Keratinocyte (primary cell): ENCODE measurements at regions not wholly inside any gene's neighbourhood (a gene's known extent, or its start where the extent isn't known, plus 50 kb on each side); places are given as distances from the start of the nearest gene placed in this dataset.

Experiments used
- EZH2 ChIP-seq: IDR thresholded peaks from one replicate; pipeline ENCODE4 v1.6.1; 2012; ENCODE audit warnings: inconsistent platforms, mild to moderate bottlenecking, low read length, moderate library complexity
- TF ChIP-seq, protein P1 (sequence below), 3 experiments: IDR thresholded peaks in 1 of 3; conservative IDR thresholded peaks in 1 of 3; optimal IDR thresholded peaks in 1 of 3; 2 replicates in 2 of 3; 3 replicates in 1 of 3; pipeline versions ENCODE3 to v1.5.1; 2011; ENCODE audit warnings: low read length in 3 of 3, mild to moderate bottlenecking in 3 of 3, moderate library complexity in 2 of 3, control low read depth in 1 of 3, inconsistent platforms in 1 of 3; ENCODE audit not compliant: insufficient read depth in 2 of 3; ENCODE audit errors: extremely low read depth in 1 of 3

DNA sequence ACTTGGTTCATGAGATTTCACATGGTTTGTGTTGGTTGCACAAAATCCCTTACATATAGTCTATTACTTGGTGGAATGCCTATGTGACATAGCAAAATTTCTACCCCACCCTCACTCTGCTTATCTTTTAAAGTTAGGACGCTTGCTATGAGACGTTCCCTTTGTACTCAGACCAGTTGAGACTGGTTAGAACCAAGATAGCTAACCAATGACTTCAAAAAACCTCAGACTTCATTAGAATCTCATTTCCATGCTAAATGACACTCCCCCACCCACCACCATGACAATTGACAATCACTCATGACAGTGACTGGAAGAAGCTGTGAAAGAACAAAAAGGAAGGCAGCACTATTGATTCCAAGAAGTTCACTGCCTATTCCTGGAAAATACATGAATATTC, 313.6 kb downstream of the ETS1 start:
- TF ChIP-seq, protein P1, sequence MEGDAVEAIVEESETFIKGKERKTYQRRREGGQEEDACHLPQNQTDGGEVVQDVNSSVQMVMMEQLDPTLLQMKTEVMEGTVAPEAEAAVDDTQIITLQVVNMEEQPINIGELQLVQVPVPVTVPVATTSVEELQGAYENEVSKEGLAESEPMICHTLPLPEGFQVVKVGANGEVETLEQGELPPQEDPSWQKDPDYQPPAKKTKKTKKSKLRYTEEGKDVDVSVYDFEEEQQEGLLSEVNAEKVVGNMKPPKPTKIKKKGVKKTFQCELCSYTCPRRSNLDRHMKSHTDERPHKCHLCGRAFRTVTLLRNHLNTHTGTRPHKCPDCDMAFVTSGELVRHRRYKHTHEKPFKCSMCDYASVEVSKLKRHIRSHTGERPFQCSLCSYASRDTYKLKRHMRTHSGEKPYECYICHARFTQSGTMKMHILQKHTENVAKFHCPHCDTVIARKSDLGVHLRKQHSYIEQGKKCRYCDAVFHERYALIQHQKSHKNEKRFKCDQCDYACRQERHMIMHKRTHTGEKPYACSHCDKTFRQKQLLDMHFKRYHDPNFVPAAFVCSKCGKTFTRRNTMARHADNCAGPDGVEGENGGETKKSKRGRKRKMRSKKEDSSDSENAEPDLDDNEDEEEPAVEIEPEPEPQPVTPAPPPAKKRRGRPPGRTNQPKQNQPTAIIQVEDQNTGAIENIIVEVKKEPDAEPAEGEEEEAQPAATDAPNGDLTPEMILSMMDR (optimal IDR thresholded peaks at IDR 0.05 in 1 of 3, IDR thresholded peaks at IDR 0.05 in 1 of 3, conservative IDR thresholded peaks at IDR 0.05 in 1 of 3; ENCODE audit: extremely low read depth in 1 of 3, insufficient read depth in 2 of 3, low read length in 3 of 3): no peak
- no peak for TF ChIP-seq EZH2
